T-helper 1 cell treated with Interleukin-12 subunit alpha and Interleukin-12 subunit beta and Interleukin-4 antibody, amounts not matched to agents 30 μg/mL and 1 μg/mL, for 36 hours (primary cell): ENCODE measurements at regions not wholly inside any gene's neighbourhood (a gene's known extent, or its start where the extent isn't known, plus 50 kb on each side); places are given as distances from the start of the nearest gene placed in this dataset.

Source experiments
- H3K27ac Mint-ChIP-seq: one replicate; pipeline ENCODE4 v1.8.0; 2021; ENCODE audit warnings: mild to moderate bottlenecking, mixed read lengths
- H3K27me3 Mint-ChIP-seq: one replicate; pipeline ENCODE4 v1.8.0; 2021; ENCODE audit warnings: low read depth, mixed read lengths
- H3K36me3 Mint-ChIP-seq: one replicate; pipeline ENCODE4 v1.8.0; 2021; ENCODE audit warnings: low read depth, mixed read lengths
- H3K4me1 Mint-ChIP-seq: one replicate; pipeline ENCODE4 v1.8.0; 2021; ENCODE audit warnings: low read depth, mixed read lengths
- H3K4me3 Mint-ChIP-seq: one replicate; pipeline ENCODE4 v1.8.0; 2021; ENCODE audit warnings: mild to moderate bottlenecking, moderate library complexity, mixed read lengths
- H3K9me3 Mint-ChIP-seq: one replicate; pipeline ENCODE4 v1.8.0; 2021; ENCODE audit warnings: mixed read lengths

DNA sequence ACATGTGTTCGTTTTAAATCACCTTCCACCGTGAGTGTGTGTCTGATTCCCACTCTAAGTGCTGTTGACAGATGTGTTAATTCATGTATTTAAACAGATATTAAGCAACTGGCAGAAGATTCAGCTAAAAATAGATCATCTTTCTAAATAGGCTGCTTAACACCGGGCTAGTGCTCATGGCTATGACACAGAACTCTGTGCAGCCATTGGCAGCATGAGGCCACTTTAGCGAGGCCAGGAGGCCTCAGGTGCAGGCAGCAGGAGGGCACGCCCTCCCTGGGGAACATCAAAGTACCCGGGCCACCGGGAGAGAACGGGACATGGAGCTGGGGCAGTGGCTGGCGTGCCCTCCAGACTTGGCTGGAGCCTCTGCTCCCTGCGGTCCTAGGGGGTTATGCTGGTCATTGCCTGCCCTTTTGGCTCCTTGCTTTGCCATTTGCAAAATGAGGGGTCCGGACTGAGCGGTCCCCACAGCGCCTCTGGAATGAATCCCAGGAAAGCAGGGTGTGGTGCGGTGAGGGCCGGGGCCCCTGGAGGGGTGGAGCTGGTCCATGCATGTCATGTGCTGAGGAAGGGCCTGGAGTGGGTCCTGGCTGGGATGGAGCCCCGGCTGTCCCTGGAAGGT is 62.8 kb upstream of the HDAC4 start:
- H3K4me3 Mint-ChIP-seq = no peak overlapping the region
- no peak overlapping the region for H3K27ac Mint-ChIP-seq
- no peaks in the 10 kb centered on the region for H3K9me3 Mint-ChIP-seq
- H3K4me1 Mint-ChIP-seq = no peaks in the 10 kb centered on the region
- no peaks in the 10 kb centered on the region for H3K27me3 Mint-ChIP-seq
- H3K36me3 Mint-ChIP-seq = no peaks in the 10 kb centered on the region

DNA sequence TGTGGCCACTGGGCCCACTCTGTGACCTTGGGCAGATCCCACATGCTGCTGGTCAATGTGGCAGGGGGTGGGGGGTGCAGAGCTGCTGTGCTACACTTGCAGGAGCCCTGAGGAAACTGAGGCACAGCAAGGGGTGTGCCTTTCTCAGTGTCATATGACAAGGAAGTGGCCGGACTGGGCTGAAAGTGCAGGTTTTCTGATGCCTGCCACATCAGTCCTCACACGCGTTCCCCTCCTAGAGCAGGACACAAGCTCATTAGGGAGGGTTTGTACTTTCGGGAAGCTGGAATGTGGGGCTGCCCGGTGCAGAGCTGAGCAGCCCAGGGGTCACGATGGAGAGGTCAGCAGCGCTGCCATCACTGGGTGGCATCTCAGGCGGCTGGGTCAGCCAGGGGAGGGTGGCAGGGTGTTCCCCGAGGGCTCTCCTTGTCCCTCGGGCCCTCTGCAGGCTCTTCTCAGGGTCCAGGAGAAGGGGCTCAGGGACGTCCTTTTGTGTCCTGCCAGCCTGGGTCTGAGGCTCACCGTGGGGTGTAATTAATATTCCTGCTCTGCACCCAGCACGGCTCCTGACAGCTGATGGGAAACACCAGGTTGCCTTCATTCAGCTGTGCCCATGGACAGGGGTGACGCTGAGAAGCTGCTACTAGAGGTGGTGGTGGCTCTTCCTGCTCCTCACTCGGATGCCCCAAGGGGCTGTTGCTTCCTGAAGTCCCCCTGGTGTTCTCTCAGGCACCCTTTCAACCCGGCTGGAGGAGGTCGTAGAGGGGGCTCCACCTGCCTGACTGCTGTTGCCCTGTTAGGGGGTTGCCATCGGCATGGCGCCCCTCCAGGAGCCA is 62.1 kb upstream of the HDAC4 start:
- Mint-ChIP-seq H3K4me1 (no peaks in the 10 kb centered on the region), H3K4me3 (no peak overlapping the region), H3K27ac (no peak overlapping the region), H3K36me3 (no peaks in the 10 kb centered on the region), H3K9me3 (no peaks in the 10 kb centered on the region), H3K27me3 (no peaks in the 10 kb centered on the region)

DNA sequence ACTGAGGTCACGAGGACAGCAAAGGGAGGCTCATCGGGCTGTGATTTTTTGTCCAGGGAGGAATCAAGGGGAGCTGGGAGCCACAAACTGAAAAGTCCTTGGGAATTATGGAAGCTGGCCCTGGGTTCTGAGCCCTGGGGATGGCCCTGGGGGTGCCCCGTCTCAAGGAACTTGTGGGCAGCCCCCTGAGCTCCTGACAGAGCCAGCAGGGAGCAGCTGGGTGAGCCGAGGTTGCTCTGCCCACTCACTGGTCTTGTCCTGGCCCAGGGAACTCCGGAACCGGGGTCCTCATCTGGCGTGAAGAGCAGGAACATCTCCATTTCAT is 61.3 kb upstream of the HDAC4 start:
- Mint-ChIP-seq H3K27me3 (no peaks in the 10 kb centered on the region), H3K27ac (no peak overlapping the region), H3K9me3 (no peaks in the 10 kb centered on the region), H3K4me1 (no peaks in the 10 kb centered on the region), H3K4me3 (no peak overlapping the region), H3K36me3 (no peaks in the 10 kb centered on the region)

DNA sequence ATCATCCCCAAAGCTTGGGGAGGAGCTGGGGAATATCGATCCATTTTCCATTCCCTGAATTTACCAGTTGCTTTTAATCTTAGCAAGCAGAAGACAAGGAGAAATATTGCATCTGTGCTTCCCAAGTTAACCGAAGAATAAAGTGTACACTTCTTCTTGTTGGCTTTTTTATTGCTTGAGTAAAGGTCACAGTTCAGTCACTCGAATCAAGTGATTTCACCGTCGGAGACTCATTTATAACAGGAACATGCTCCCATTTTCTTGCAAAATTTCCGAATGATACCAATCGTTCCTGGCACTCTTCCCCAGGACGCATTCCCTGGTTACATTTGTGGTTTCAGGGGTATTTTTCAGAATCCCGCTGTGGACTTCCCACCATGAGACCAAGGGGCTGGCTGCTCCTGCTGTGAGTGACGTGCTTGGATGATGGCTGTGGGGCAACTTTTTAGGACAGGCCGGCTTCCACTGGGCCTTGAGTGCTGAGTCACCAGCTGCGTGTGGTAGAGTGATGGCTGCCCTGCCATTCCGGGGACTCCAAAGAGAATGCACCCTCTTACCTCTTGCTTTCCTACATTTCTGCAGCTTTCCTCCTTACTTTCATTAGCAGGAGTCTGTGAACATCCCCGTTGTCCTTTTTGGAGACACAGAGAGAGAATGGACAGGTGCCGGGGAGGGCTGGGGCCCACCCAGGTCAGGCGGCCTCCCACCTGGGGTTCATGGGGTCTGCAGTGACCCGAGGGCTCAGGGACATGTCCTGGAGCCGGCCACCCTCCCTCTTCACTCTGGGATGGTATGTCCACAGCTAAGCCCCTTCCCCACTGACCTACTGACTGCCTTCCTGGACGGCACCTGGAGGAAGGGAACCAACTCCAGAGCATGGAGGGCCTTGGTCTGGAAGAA is 60.7 kb upstream of the HDAC4 start:
- Mint-ChIP-seq H3K4me3 (no peak overlapping the region), H3K36me3 (no peaks in the 10 kb centered on the region), H3K4me1 (no peaks in the 10 kb centered on the region), H3K9me3 (no peaks in the 10 kb centered on the region), H3K27me3 (no peaks in the 10 kb centered on the region), H3K27ac (no peak overlapping the region)

- no peaks in the 10 kb centered on the region for H3K36me3 Mint-ChIP-seq
- no peak overlapping the region for H3K4me3 Mint-ChIP-seq
- H3K9me3 Mint-ChIP-seq = no peaks in the 10 kb centered on the region
- no peaks in the 10 kb centered on the region for H3K4me1 Mint-ChIP-seq
- H3K27ac Mint-ChIP-seq = no peak overlapping the region
- no peaks in the 10 kb centered on the region for H3K27me3 Mint-ChIP-seq
Measured at GRCh38 chr2:239460780-239461179, 60.0 kb upstream of the HDAC4 start.

DNA sequence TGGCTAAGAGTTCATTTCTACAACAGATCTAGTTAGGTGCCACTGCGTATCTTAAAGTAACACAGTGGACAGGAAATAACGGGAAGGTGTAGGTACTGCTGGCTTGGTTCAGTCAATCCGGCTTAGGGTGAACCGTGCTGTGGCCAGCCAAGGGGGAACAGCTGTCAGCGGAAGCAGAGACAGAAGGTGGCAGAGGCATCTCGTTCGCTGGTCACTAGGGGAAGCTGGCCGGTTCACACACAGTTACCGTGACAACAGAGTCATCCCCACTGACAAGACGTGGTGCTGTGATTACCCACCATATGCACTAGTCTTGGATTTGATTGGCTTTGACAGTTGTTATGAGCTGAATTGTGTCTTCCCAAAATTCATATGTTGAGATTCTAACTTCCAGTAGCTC is 58.8 kb upstream of the HDAC4 start:
- no peak overlapping the region for H3K27ac Mint-ChIP-seq
- H3K4me1 Mint-ChIP-seq = no peaks in the 10 kb centered on the region
- no peaks in the 10 kb centered on the region for H3K36me3 Mint-ChIP-seq
- peaks cover 5% of the 10 kb centered on the region for H3K27me3 Mint-ChIP-seq
- no peak overlapping the region for H3K4me3 Mint-ChIP-seq
- H3K9me3 Mint-ChIP-seq = no peaks in the 10 kb centered on the region

DNA sequence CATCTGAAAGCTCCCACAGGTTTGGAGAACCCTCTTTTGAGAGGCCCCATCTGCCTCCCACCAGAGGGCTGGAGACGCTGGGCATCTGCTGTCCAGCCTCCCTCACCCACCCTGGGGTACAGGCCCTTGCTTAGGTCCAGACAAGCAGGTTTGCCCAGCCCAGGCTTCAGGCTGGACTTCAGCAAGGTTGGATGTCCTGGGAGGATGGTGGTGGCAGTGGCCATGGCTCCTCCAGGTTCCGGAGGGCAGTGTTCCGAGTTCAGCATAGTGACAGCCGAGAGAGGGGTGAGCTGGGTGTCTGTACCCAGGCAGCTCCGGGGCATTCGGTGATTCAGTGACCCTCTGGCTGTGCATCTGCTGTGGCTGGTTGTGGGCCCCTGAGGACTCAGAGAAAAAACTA is 58.2 kb upstream of the HDAC4 start:
- no peak overlapping the region for H3K27ac Mint-ChIP-seq
- peaks cover under 1% of the 10 kb centered on the region for H3K9me3 Mint-ChIP-seq
- H3K36me3 Mint-ChIP-seq = no peaks in the 10 kb centered on the region
- H3K4me1 Mint-ChIP-seq = no peaks in the 10 kb centered on the region
- H3K4me3 Mint-ChIP-seq = no peak overlapping the region
- H3K27me3 Mint-ChIP-seq = peaks cover 5% of the 10 kb centered on the region

GRCh38 chr2:239457586-239458445 is 57.0 kb upstream of the HDAC4 start:
- Mint-ChIP-seq H3K4me3 (no peak overlapping the region), H3K36me3 (no peaks in the 10 kb centered on the region), H3K9me3 (peaks cover 5% of the 10 kb centered on the region), H3K27me3 (peaks cover 11% of the 10 kb centered on the region), H3K27ac (no peak overlapping the region), H3K4me1 (no peaks in the 10 kb centered on the region)

GRCh38 chr2:239456940-239457339 is 56.1 kb upstream of the HDAC4 start:
- no peak overlapping the region for H3K27ac Mint-ChIP-seq
- peaks cover 15% of the 10 kb centered on the region for H3K27me3 Mint-ChIP-seq
- peaks cover 8% of the 10 kb centered on the region for H3K9me3 Mint-ChIP-seq
- no peak overlapping the region for H3K4me3 Mint-ChIP-seq
- no peaks in the 10 kb centered on the region for H3K36me3 Mint-ChIP-seq
- H3K4me1 Mint-ChIP-seq = no peaks in the 10 kb centered on the region

DNA sequence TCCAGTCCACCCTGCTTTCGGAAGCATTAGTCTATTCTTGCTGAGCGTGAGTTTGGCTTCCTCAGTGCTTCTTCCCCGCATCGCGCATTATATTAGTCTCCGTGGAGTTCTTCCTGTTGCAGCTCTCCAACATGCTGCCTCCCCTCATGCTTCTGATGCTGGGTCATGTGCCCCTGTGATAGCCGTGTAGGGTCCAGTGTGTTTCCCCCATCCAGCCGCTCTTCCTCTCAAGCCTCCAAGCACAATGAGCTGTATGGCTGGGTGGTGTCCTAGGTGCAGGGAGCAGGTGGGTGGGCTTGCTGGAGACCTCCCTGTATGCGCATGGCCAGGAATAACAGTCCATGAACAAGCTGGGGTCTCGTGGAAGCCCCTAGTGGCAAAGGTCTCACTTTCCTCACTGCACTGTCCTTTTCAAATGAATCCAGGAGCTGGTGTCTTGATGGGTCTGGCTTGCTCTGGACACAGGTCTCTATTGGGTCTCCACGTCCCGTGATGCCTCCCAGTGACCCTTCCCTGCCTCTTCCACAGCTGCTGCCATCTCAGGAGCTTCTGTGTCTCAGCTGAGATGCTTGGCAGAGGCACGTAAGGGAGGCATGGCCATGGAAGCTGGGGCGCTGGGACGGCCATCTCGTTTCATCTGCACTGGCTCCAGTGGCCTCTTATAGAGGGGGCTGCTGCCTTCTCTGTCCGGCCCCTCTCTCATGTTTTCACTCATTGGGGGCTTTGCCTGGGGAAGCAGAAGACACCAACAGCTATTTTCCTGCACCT is 54.8 kb upstream of the HDAC4 start:
- Mint-ChIP-seq H3K27me3 (peaks cover 24% of the 10 kb centered on the region), H3K36me3 (no peaks in the 10 kb centered on the region), H3K4me3 (no peak overlapping the region), H3K9me3 (peaks cover 17% of the 10 kb centered on the region), H3K27ac (no peak overlapping the region), H3K4me1 (no peaks in the 10 kb centered on the region)

- no peak overlapping the region for H3K4me3 Mint-ChIP-seq
Measured at GRCh38 chr2:239454507-239454906, 53.7 kb upstream of the HDAC4 start.

More at GRCh38 chr2:239454507-239454906, 53.7 kb upstream of the HDAC4 start:
- Mint-ChIP-seq H3K36me3 (no peaks in the 10 kb centered on the region), H3K4me1 (no peaks in the 10 kb centered on the region), H3K27me3 (peaks cover 24% of the 10 kb centered on the region), H3K27ac (no peak overlapping the region), H3K9me3 (peaks cover 17% of the 10 kb centered on the region)
